ENCODE measurements at regions not wholly inside any gene's neighbourhood (a gene's known extent, or its start where the extent isn't known, plus 50 kb on each side); places are given as distances from the start of the nearest gene placed in this dataset.

DNA sequence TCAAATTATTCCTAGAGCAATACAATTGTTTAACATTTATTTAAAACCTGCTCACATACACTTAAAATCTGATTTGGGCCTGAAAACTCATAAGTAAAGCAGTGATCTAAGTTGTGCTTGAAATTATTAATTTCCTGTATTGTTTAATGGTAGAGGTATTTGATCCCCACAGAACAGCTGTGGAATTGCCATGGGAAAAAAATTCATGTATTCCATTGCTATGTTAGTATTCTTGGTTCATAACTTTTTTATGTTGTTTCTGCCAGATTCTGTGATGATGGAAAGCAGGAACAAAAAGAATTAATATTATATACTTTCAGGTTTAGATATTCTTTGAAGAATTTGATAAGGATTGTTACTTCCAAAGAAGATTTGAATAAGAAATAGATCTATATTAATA lies 831.5 kb upstream of the NR2F2 start (continued):
- TF ChIP-seq EGR1 (IDR thresholded peaks at IDR 0.05; ENCODE audit: borderline replicate concordance, low read depth, low read length) (no peak), CTBP2 (IDR thresholded peaks at IDR 0.05; ENCODE audit: borderline replicate concordance, insufficient read depth, insufficient read length, low read length) (no peak), SIRT6 (IDR thresholded peaks at IDR 0.05; ENCODE audit: low read length) (no peak), SP2 (IDR thresholded peaks at IDR 0.05; ENCODE audit: low read length) (no peak)

Data from H1 (cell line).